HUES6 (cell line): ENCODE measurements at regions not wholly inside any gene's neighbourhood (a gene's known extent, or its start where the extent isn't known, plus 50 kb on each side); places are given as distances from the start of the nearest gene placed in this dataset.
A peak's percentile ranks its signal among the peaks of the same experiment; 100 is the strongest.

Experiments used
- H3K27ac ChIP-seq: 2 replicates; pipeline ENCODE4 v1.7.0; 2013; ENCODE audit warnings: low read depth, mild to moderate bottlenecking, low read length, inconsistent platforms
- H3K27me3 ChIP-seq: 2 replicates; pipeline ENCODE4 v1.6.1; 2013; ENCODE audit warnings: low read length; ENCODE audit not compliant: control insufficient read depth, insufficient read depth
- H3K36me3 ChIP-seq: 2 replicates; pipeline ENCODE4 v1.6.1; 2013; ENCODE audit warnings: low read length; ENCODE audit not compliant: control insufficient read depth, insufficient read depth
- H3K4me1 ChIP-seq: 2 replicates; pipeline ENCODE4 v1.6.1; 2013; ENCODE audit warnings: low read length; ENCODE audit not compliant: control insufficient read depth, insufficient read depth
- H3K4me3 ChIP-seq: 2 replicates; pipeline ENCODE4 v1.5.1; 2013; ENCODE audit warnings: low read depth, low read length
- H3K9ac ChIP-seq: one replicate; pipeline ENCODE4 v1.6.1; 2013; ENCODE audit warnings: mild to moderate bottlenecking, low read length
- H3K9me3 ChIP-seq: 2 replicates; pipeline ENCODE4 v1.6.1; 2013; ENCODE audit warnings: low read depth, low read length; ENCODE audit not compliant: control insufficient read depth, insufficient read depth

DNA sequence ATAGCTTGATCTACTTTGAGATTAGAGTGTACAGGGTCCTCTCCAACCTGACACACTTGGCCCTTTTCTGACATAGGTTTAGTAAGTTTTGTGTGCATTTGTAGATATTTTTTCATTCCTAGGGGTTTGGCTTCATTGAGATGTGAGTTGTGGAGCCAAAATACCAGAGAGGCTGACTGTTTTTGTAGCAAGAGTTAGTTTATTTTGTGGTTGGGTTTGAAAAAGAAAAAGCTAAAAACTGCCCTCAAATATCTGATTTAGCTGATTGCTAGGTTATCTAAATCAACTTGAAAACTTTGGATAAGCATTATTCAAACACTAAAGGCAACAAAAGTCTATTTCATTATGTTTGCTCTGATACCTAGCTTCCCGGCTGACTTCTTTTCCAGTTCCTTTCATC, 164.7 kb upstream of the CENPW start:
- Histone ChIP-seq H3K27me3 (no peaks in the 10 kb centered on the region), H3K4me1 (peaks cover 6% of the 10 kb centered on the region; the same call in 1 of the 2 replicates), H3K36me3 (no peaks in the 10 kb centered on the region), H3K27ac (no peak overlapping the region), H3K4me3 (no peak overlapping the region), H3K9ac (no peak overlapping the region), H3K9me3 (no peaks in the 10 kb centered on the region)

DNA sequence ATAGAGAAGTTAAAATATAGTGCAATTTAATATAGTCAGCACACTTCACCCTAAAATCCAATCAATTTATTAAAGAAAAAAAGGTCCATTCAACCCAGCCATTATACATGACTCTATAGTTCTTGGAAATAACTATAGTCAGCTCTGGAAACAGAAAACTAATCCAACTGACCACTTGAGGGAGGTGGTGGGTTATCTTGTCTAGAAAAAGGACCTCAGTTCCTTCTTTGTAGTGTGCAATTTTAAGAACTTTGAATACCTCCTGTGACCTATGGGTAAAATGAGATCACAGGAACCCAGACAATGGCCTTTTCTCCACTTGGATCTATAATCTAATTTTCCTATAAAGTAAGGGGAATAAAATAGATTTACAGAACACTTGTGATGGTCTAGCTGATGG, 163.6 kb upstream of the CENPW start:
- H3K9ac ChIP-seq, result no peak overlapping the region
- H3K27me3 ChIP-seq, result no peaks in the 10 kb centered on the region
- H3K36me3 ChIP-seq, result no peaks in the 10 kb centered on the region
- H3K9me3 ChIP-seq, result no peaks in the 10 kb centered on the region
- no peak overlapping the region for H3K4me3 ChIP-seq
- H3K4me1 ChIP-seq, result peaks cover 11% of the 10 kb centered on the region
- H3K27ac ChIP-seq, result no peak overlapping the region

DNA sequence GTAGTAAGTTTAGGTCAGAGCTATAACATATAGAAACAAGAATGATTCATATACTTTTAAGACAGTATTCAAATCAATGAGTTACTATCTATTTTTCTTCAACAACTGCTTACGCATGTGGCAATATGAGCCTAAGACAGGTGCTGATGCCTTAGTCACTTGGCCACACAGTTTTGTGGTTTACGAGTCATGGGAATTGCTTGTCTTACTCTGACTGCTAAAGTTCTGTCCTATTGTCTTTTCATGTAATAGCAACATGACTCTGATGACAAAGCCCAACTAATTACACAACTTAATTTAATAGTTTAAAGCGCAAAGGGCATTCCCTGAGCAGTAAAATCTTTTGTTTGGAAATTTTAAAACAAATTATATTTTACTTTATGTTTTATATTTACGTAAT, 159.3 kb upstream of the CENPW start:
- Histone ChIP-seq H3K9me3 (no peaks in the 10 kb centered on the region), H3K9ac (no peak overlapping the region), H3K4me3 (no peak overlapping the region), H3K4me1 (peaks cover 27% of the 10 kb centered on the region), H3K36me3 (no peaks in the 10 kb centered on the region), H3K27me3 (no peaks in the 10 kb centered on the region), H3K27ac (peak overlapping the region; percentile 94; the same call in 1 of the 2 replicates)

DNA sequence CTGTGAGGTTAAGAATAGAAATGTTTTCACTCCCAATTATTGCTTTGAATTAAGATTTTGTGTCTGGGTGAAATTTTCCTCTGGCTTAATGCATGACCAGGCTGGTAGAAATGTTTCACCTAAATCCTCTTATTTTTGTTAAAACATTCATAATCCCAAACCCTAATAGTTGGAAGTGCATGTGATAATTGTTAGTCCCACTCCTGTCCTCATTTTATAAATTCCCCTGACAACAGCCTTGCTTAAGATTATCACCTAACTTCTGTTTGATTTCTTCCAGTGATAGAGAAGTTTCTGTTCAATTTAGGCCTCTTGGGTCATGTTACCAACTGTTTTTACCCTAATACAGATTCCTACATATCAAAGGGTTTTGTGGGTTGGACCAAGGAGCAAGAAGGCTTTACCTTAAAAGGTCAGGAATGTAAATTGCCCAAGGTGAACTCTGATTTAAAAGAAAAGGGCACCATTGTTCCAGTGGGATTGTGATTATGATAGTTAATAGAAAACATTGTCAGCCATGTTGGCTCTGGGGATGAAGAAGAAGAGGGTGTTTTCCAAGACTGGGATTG, 158.7 kb upstream of the CENPW start:
- Histone ChIP-seq H3K36me3 (no peaks in the 10 kb centered on the region), H3K27ac (peak overlapping the region; percentile 94), H3K9ac (peak overlapping the region; percentile 55), H3K27me3 (no peaks in the 10 kb centered on the region), H3K9me3 (no peaks in the 10 kb centered on the region), H3K4me1 (peaks cover 27% of the 10 kb centered on the region), H3K4me3 (peak overlapping the region; percentile 35; the same call in 1 of the 2 replicates)

DNA sequence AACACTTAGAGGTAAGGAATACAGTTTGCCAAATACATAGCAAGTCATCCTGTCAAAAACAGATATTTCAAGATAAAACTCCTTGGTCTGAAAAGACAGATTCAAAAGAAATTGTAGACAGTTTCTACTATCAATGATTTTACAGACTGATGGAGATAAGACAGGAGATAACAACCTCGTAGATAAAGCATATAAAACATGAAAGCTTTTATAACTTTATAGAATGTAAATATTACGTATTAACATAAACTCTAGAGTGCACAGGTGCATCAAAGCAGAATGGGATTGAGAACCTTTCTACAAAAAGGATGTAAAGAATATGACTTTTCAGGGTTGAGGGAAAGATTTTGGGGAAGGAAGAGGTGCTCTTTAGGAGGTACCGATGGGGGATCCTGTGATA, 158.0 kb upstream of the CENPW start:
- H3K4me3 ChIP-seq, result no peak overlapping the region
- peak overlapping the region; percentile 94; the same call in 1 of the 2 replicates for H3K27ac ChIP-seq
- H3K4me1 ChIP-seq, result peaks cover 27% of the 10 kb centered on the region
- H3K27me3 ChIP-seq, result no peaks in the 10 kb centered on the region
- no peak overlapping the region for H3K9ac ChIP-seq
- H3K36me3 ChIP-seq, result no peaks in the 10 kb centered on the region
- no peaks in the 10 kb centered on the region for H3K9me3 ChIP-seq

DNA sequence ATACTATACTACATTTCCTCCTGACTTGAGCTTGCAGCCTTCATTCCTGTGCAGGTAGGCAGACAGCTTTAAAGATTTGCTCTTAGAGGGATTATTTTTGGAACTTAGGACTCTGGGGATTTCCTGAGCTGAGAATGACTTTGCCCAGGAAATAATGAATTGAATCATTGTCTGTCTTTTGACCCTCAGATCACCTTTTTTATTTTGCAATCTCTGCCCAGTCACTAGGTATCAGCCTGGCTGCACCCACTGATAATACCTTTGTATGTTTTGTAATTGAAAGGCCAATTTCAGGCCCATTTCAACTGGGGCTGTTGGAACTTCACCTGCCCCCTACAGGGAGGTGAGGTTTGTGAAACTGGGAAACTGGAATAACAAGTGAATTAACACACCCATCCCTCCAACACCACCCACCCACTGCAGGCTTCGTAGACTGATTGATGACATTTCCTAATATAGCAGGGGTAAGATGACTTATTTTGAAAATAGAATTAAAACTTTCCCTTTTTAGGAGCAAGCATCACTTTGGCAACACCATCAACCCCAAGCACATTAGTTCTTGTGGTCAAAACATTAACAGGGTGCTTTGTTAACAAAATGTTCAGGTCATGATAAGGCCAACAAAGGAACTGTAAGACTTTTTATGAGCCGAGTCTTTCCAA, 157.1 kb upstream of the CENPW start:
- no peaks in the 10 kb centered on the region for H3K9me3 ChIP-seq
- no peak overlapping the region for H3K9ac ChIP-seq
- peaks cover 27% of the 10 kb centered on the region for H3K4me1 ChIP-seq
- no peaks in the 10 kb centered on the region for H3K36me3 ChIP-seq
- peak overlapping the region; percentile 94; the same call in 1 of the 2 replicates for H3K27ac ChIP-seq
- no peaks in the 10 kb centered on the region for H3K27me3 ChIP-seq
- no peak overlapping the region for H3K4me3 ChIP-seq

DNA sequence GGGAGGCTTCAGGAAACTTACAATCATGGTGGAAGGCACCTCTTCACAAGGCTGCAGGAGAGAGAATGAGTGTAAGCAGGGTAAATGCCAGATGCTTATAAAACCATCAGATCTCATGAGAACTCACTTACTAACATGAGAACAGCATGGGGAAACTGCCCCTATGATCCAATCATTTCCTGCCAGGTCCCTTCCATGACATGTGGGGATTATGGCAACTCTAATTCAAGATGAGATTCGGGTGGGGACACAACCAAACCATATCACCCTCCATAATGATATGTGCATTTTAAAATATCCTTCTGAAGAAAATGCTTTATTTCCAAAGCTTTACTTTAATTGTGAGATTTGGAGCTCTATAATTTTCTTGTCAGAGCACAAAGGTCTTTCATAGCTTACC, 154.1 kb upstream of the CENPW start:
- H3K9me3 ChIP-seq, result no peaks in the 10 kb centered on the region
- no peak overlapping the region for H3K4me3 ChIP-seq
- no peak overlapping the region for H3K9ac ChIP-seq
- no peaks in the 10 kb centered on the region for H3K27me3 ChIP-seq
- no peaks in the 10 kb centered on the region for H3K36me3 ChIP-seq
- peaks cover 20% of the 10 kb centered on the region for H3K4me1 ChIP-seq
- H3K27ac ChIP-seq, result no peak overlapping the region

DNA sequence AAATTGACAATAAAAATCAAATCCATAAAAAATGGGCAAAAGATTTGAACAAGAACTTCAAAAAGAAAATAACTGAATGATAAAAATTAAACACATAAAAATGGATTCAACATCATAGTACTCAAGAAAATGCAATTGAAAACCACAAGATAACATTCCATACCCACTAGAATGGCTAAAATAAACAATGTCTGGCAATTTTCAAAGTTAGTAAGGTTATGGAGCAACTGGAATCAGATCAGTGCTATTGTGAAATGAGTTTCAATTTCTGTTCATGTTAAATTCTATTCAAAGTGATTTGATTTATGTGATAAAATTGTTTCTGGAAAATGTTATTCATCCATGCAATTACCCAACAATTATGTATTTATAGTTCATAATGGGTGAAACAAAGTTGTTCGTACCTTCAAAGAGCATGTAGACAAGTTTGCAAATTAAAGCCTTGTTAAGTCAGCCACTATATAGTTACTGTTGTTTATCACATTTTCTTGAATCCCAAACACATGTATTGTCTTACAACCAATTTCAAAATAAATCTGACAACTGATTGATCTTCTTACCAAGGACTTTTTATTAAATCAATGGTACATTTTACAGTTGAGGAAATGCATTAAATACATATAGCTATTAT, 151.5 kb upstream of the CENPW start:
- H3K27me3 ChIP-seq, result no peaks in the 10 kb centered on the region
- no peaks in the 10 kb centered on the region for H3K4me1 ChIP-seq
- no peaks in the 10 kb centered on the region for H3K9me3 ChIP-seq
- no peak overlapping the region for H3K9ac ChIP-seq
- H3K27ac ChIP-seq, result no peak overlapping the region
- H3K36me3 ChIP-seq, result no peaks in the 10 kb centered on the region
- H3K4me3 ChIP-seq, result no peak overlapping the region

DNA sequence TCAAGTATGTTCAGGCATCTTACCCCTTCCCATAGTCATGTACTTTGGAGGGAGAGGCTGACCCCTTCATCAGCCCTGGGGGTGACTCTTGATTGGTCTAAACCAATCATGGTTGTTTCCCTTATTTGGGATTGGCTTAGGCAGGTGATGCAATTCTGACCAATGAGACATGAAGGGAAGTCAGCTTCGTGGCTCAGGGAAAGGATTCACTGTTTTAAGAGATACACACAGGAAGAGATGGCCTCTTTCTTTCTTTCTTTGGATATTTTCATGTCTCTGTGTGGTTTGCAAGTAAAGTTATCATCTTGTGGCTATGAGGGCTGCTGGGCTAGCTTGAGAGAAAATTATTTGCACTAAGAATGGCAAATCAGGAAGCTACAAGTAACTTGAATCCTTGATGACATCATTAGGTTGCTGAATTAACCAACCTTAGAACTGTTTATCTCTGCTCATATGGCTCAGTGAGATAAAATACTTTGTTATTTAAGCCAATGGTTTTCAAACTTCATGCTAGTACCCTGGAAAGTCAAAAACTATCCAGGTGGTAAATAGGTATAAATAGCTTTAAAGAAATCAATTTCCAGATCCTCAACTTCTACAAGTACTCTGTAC, 144.2 kb upstream of the CENPW start:
- no peak overlapping the region for H3K4me3 ChIP-seq
- no peaks in the 10 kb centered on the region for H3K9me3 ChIP-seq
- no peaks in the 10 kb centered on the region for H3K27me3 ChIP-seq
- no peak overlapping the region for H3K9ac ChIP-seq
- H3K36me3 ChIP-seq, result no peaks in the 10 kb centered on the region
- H3K27ac ChIP-seq, result no peak overlapping the region
- H3K4me1 ChIP-seq, result no peaks in the 10 kb centered on the region

DNA sequence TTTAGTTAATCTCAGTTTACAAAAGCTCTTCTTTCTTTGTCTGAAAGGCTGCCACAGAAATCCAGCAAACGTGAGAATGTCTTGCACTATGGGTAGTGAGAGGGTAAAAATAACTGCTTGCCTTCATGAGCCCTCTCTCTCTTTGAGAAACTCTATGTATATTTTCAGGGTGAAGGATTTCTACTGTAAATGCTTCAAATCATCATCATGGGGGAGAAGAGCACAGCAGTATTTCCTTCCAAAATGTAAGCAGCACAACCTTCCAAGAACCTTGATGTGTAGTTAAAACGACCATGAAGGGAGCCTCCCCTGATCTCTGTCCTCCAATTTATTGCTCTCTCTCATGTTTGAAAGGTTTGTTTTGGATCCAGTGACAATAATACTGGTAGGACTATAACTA, 141.3 kb upstream of the CENPW start:
- no peak overlapping the region for H3K9ac ChIP-seq
- no peak overlapping the region for H3K4me3 ChIP-seq
- H3K27ac ChIP-seq, result no peak overlapping the region
- H3K9me3 ChIP-seq, result no peaks in the 10 kb centered on the region
- H3K36me3 ChIP-seq, result no peaks in the 10 kb centered on the region
- no peaks in the 10 kb centered on the region for H3K4me1 ChIP-seq
- no peaks in the 10 kb centered on the region for H3K27me3 ChIP-seq

DNA sequence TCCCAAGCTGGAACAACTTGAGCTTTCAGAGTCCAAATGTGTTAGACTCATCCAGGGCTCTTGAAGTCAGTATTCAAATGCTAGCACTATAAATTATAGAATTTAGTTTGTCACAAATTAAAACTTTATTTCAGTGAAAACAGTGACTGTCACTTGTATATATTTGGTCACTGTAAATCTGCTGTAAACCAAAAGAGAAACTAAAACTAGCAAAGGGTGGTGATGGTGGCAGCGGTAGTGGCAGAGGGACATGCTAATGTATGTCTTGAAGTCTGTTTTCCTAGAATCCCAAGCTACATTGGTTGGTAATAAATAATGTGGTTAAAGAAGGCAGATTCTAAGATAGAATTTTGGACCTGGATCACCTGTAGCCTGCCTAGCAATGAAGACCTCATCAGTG, 140.4 kb upstream of the CENPW start:
- H3K4me1 ChIP-seq, result no peaks in the 10 kb centered on the region
- no peak overlapping the region for H3K9ac ChIP-seq
- no peak overlapping the region for H3K4me3 ChIP-seq
- H3K36me3 ChIP-seq, result no peaks in the 10 kb centered on the region
- H3K27ac ChIP-seq, result no peak overlapping the region
- H3K9me3 ChIP-seq, result no peaks in the 10 kb centered on the region
- no peaks in the 10 kb centered on the region for H3K27me3 ChIP-seq
